CD14-positive monocyte (primary cell): ENCODE measurements at regions not wholly inside any gene's neighbourhood (a gene's known extent, or its start where the extent isn't known, plus 50 kb on each side); places are given as distances from the start of the nearest gene placed in this dataset.

ENCODE experiments used
- DNase-seq, 3 donors: peaks; one replicate each; pipeline ENCODE4 v3.0.0-alpha.2; 2011 to 2022
- H2AFZ ChIP-seq: 2 replicates; pipeline ENCODE4 v1.6.0; 2012; ENCODE audit warnings: mild to moderate bottlenecking, low read depth, low read length, inconsistent platforms; ENCODE audit not compliant: insufficient read depth, poor library complexity, severe bottlenecking
- H3K27ac ChIP-seq, 2 donors: 1 replicate in 1 of 2; 2 replicates in 1 of 2; pipeline ENCODE4 v1.5.1; 2012 to 2013; ENCODE audit warnings: low read length in 2 of 2, control low read depth in 1 of 2, inconsistent platforms in 1 of 2, low read depth in 1 of 2, mild to moderate bottlenecking in 1 of 2
- H3K27me3 ChIP-seq, 2 donors: one replicate each; pipeline versions ENCODE4 v1.6.0 to v1.6.1; 2011 to 2013; ENCODE audit warnings: low read length in 2 of 2; ENCODE audit not compliant: control insufficient read depth in 2 of 2, insufficient read depth in 2 of 2
- H3K36me3 ChIP-seq, 2 donors: replicated peaks in 1 of 2; 1 replicate in 1 of 2; 2 replicates in 1 of 2; pipeline versions ENCODE4 v1.5.1 to v1.6.1; 2012 to 2013; ENCODE audit warnings: low read length in 2 of 2, control low read depth in 1 of 2, inconsistent platforms in 1 of 2, mild to moderate bottlenecking in 1 of 2; ENCODE audit not compliant: insufficient read depth in 2 of 2, control insufficient read depth in 1 of 2
- H3K4me1 ChIP-seq, 2 donors: 1 replicate in 1 of 2; 2 replicates in 1 of 2; pipeline versions ENCODE4 v1.5.1 to v1.6.1; 2012 to 2013; ENCODE audit warnings: low read length in 2 of 2, control low read depth in 1 of 2, inconsistent platforms in 1 of 2, mild to moderate bottlenecking in 1 of 2, moderate library complexity in 1 of 2; ENCODE audit not compliant: insufficient read depth in 2 of 2, control insufficient read depth in 1 of 2
- H3K4me2 ChIP-seq: replicated peaks from 2 replicates; pipeline ENCODE3; 2012; ENCODE audit warnings: low read length, moderate library complexity, mild to moderate bottlenecking; ENCODE audit not compliant: poor library complexity, severe bottlenecking; ENCODE audit errors: extremely low read depth
- H3K4me3 ChIP-seq, 3 experiments: fragments of 200-600 bp in 1 of 3; sonication (generic) in 1 of 3; replicated peaks in 1 of 3; 1 replicate in 2 of 3; 2 replicates in 1 of 3; pipeline ENCODE4 v1.5.1; 2011 to 2013; ENCODE audit warnings: low read length in 3 of 3, mild to moderate bottlenecking in 3 of 3, control low read depth in 2 of 3, low read depth in 2 of 3, inconsistent platforms in 1 of 3, moderate library complexity in 1 of 3
- H3K79me2 ChIP-seq: 2 replicates; pipeline ENCODE4 v1.6.0; 2012; ENCODE audit warnings: mild to moderate bottlenecking, control low read depth, inconsistent platforms, low read length, moderate library complexity; ENCODE audit not compliant: insufficient read depth
- H3K9ac ChIP-seq: 2 replicates; pipeline ENCODE4 v1.6.0; 2017; ENCODE audit warnings: low read length, mild to moderate bottlenecking; ENCODE audit not compliant: insufficient read depth, poor library complexity, severe bottlenecking
- H3K9me3 ChIP-seq, 2 donors: replicated peaks in 1 of 2; 1 replicate in 1 of 2; 2 replicates in 1 of 2; pipeline versions ENCODE4 v1.5.1 to v1.6.1; 2012 to 2013; ENCODE audit warnings: low read length in 2 of 2, control low read depth in 1 of 2; ENCODE audit not compliant: control insufficient read depth in 1 of 2, insufficient read depth in 1 of 2
- H4K20me1 ChIP-seq: 2 replicates; pipeline ENCODE4 v1.6.0; 2012; ENCODE audit warnings: mild to moderate bottlenecking, low read length, control low read depth, moderate library complexity; ENCODE audit not compliant: insufficient read depth
- H3K27ac Mint-ChIP-seq, 7 donors: one replicate each; pipeline ENCODE4 v1.8.0; 2020; ENCODE audit warnings: mild to moderate bottlenecking in 7 of 7, mixed read lengths in 7 of 7, moderate library complexity in 6 of 7, inconsistent platforms in 2 of 7
- H3K27me3 Mint-ChIP-seq, 3 donors: one replicate each; pipeline ENCODE4 v1.8.0; 2021 to 2022; ENCODE audit warnings: low read depth in 3 of 3, mild to moderate bottlenecking in 3 of 3, mixed read lengths in 3 of 3, moderate library complexity in 3 of 3, inconsistent platforms in 1 of 3
- H3K36me3 Mint-ChIP-seq, 2 donors: one replicate each; pipeline ENCODE4 v1.8.0; 2020; ENCODE audit warnings: mixed read lengths in 2 of 2, inconsistent platforms in 1 of 2, mild to moderate bottlenecking in 1 of 2
- H3K4me1 Mint-ChIP-seq: one replicate; pipeline ENCODE4 v1.8.0; 2020; ENCODE audit warnings: mild to moderate bottlenecking, mixed read lengths
- H3K4me3 Mint-ChIP-seq, 2 donors: one replicate each; pipeline ENCODE4 v1.8.0; 2020; ENCODE audit warnings: mild to moderate bottlenecking in 2 of 2, mixed read lengths in 2 of 2, moderate library complexity in 1 of 2
- H3K9me3 Mint-ChIP-seq, 7 donors: one replicate each; pipeline ENCODE4 v1.8.0; 2020 to 2022; ENCODE audit warnings: mixed read lengths in 7 of 7, mild to moderate bottlenecking in 6 of 7, moderate library complexity in 6 of 7, inconsistent platforms in 2 of 7
- CTCF ChIP-seq: fragments of 200-600 bp; IDR thresholded peaks from one replicate; pipeline ENCODE4 v1.8.0; 2022; ENCODE audit warnings: antibody characterized with exemption, mild to moderate bottlenecking
- WGBS: methylation state at CpG from one replicate; pipeline ENCODE4 v1.1.5; 2013; ENCODE audit warnings: missing lambda C conversion rate; ENCODE audit not compliant: insufficient coverage; 5-methylcytosine and 5-hydroxymethylcytosine counted together
- intact Hi-C, 2 donors: fragments of 100-400 bp; cut with micrococcal nuclease; formaldehyde crosslinking; loops; one replicate each; pipeline versions ENCODE4 v1.15.0 to v1.15.1; 2023

- H3K4me2 ChIP-seq, result no peak overlapping the region
Measured at GRCh38 chr6:138555421-138555988, 56.2 kb upstream of the NHSL1 start.

GRCh38 chr6:138557147-138557546, 57.9 kb upstream of the NHSL1 start:
- H3K4me2 ChIP-seq, result no peak overlapping the region
- Mint-ChIP-seq H3K9me3 (peaks cover 0 to 1% (median 0%) of the 10 kb centered on the region in 7 donors), H3K4me3 (no peak overlapping the region), H3K27me3 (peaks cover 0 to 3% (median 0%) of the 10 kb centered on the region in 3 donors), H3K4me1 (peaks cover 8% of the 10 kb centered on the region), H3K36me3 (no peaks in the 10 kb centered on the region), H3K27ac (no peak overlapping the region)
- no peaks in the 10 kb centered on the region for H3K9me3 ChIP-seq
- no peak for DNase-seq
- H3K27ac ChIP-seq, result no peak overlapping the region
- no peaks in the 10 kb centered on the region for H3K79me2 ChIP-seq
- intact Hi-C loops, result no loop called here
- no peaks in the 10 kb centered on the region for H4K20me1 ChIP-seq
- no peaks in the 10 kb centered on the region for H3K4me1 ChIP-seq
- H3K36me3 ChIP-seq, result no peaks in the 10 kb centered on the region
- no peaks in the 10 kb centered on the region for H3K27me3 ChIP-seq
- H2AFZ ChIP-seq, result no peak overlapping the region
- TF ChIP-seq CTCF, result no peak
- H3K9ac ChIP-seq, result no peak overlapping the region
- WGBS, result 100% methylated on average over 1 of the region's 5 CpGs
- no peak overlapping the region for H3K4me3 ChIP-seq

More at GRCh38 chr6:138555421-138555988, 56.2 kb upstream of the NHSL1 start:
- H3K27me3 ChIP-seq, result no peaks in the 10 kb centered on the region
- H2AFZ ChIP-seq, result no peak overlapping the region
- intact Hi-C loops, result no loop called here
- no peaks in the 10 kb centered on the region for H3K36me3 Mint-ChIP-seq
- no peaks in the 10 kb centered on the region for H3K79me2 ChIP-seq
- peaks cover 8% of the 10 kb centered on the region for H3K4me1 Mint-ChIP-seq
- H3K36me3 ChIP-seq, result no peaks in the 10 kb centered on the region
- no peak for TF ChIP-seq CTCF
- H3K27ac ChIP-seq, result no peak overlapping the region
- no peaks in the 10 kb centered on the region for H4K20me1 ChIP-seq
- no peak overlapping the region for H3K4me3 Mint-ChIP-seq
- H3K27me3 Mint-ChIP-seq, result peaks cover 0 to 3% (median 0%) of the 10 kb centered on the region in 3 donors
- H3K9me3 ChIP-seq, result no peaks in the 10 kb centered on the region
- no peak overlapping the region for H3K27ac Mint-ChIP-seq
- peak in 1 of 3 donors; percentile 4 for DNase-seq
- peaks cover 0 to 1% (median 0%) of the 10 kb centered on the region in 7 donors for H3K9me3 Mint-ChIP-seq
- no peak overlapping the region for H3K4me3 ChIP-seq
- WGBS, result no CpG with 5 or more reads among the region's 5 CpGs
- H3K4me1 ChIP-seq, result no peaks in the 10 kb centered on the region
- H3K9ac ChIP-seq, result no peak overlapping the region
